ENCODE measurements at regions not wholly inside any gene's neighbourhood (a gene's known extent, or its start where the extent isn't known, plus 50 kb on each side); places are given as distances from the start of the nearest gene placed in this dataset.

GRCh38 chr3:82715091-82715856, 953.8 kb upstream of the GBE1 start:
- H3K4me1 ChIP-seq (ENCODE audit: control insufficient read depth, low read length), result no peaks in the 10 kb centered on the region
- H3K27me3 ChIP-seq (ENCODE audit: control insufficient read depth, low read length), result no peaks in the 10 kb centered on the region
- H3K9me2 ChIP-seq (replicated peaks; ENCODE audit: control insufficient read depth, low read length), result no peaks in the 10 kb centered on the region
- no peak overlapping the region for H3K27ac ChIP-seq (ENCODE audit: low read depth, low read length)
- H3F3A ChIP-seq (ENCODE audit: control insufficient read depth, insufficient read depth), result no peaks in the 10 kb centered on the region
- no peaks in the 10 kb centered on the region for H3K36me3 ChIP-seq (ENCODE audit: control insufficient read depth, low read length)
- no peak overlapping the region for H3K4me2 ChIP-seq (ENCODE audit: low read length)
- TF ChIP-seq CTCF (IDR thresholded peaks at IDR 0.05; ENCODE audit: low read depth, low read length, poor library complexity, severe bottlenecking) (no peak), EZH2phosphoT487 (IDR thresholded peaks at IDR 0.05; ENCODE audit: borderline replicate concordance, low read length) (no peak)
- no peaks in the 10 kb centered on the region for H3K79me2 ChIP-seq (ENCODE audit: control insufficient read depth, low read length)
- no peaks in the 10 kb centered on the region for H3K9me3 ChIP-seq (ENCODE audit: control insufficient read depth, insufficient read depth, low read length)
- no peak overlapping the region for H3K4me3 ChIP-seq (ENCODE audit: low read length)
- no peaks in the 10 kb centered on the region for H4K20me1 ChIP-seq (ENCODE audit: control insufficient read depth, insufficient read depth, low read depth, low read length)

DNA sequence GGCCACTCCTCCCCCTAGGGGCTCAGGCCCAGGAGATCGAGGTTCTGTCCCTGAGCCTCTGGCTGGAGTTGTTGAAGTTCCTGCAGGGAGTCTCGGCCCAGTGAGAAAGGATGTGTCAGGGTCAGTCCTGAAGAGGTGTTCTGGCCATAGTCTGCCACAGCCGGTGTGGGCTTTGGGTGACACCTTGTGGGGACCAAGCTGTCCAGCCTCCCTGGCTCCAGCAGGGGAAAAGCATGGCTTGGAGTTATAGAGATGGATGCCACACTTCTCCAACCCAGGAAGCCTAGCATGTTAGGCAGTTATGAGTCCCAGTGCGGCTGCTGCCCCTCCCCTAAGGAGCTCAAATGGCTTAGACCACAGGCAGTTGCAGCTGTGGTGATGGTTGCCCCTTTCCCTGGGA, 945.6 kb upstream of the GBE1 start:
- Histone ChIP-seq H3K4me1 (ENCODE audit: control insufficient read depth, low read length) (no peaks in the 10 kb centered on the region), H3K27ac (ENCODE audit: low read depth, low read length) (no peak overlapping the region), H4K20me1 (ENCODE audit: control insufficient read depth, insufficient read depth, low read depth, low read length) (no peaks in the 10 kb centered on the region), H3K4me3 (ENCODE audit: low read length) (no peak overlapping the region), H3K4me2 (ENCODE audit: low read length) (no peak overlapping the region), H3K9me2 (replicated peaks; ENCODE audit: control insufficient read depth, low read length) (no peaks in the 10 kb centered on the region), H3F3A (ENCODE audit: control insufficient read depth, insufficient read depth) (no peaks in the 10 kb centered on the region), H3K9me3 (ENCODE audit: control insufficient read depth, insufficient read depth, low read length) (no peaks in the 10 kb centered on the region), H3K79me2 (ENCODE audit: control insufficient read depth, low read length) (no peaks in the 10 kb centered on the region), H3K27me3 (ENCODE audit: control insufficient read depth, low read length) (no peaks in the 10 kb centered on the region), H3K36me3 (ENCODE audit: control insufficient read depth, low read length) (no peaks in the 10 kb centered on the region)
- no peak for TF ChIP-seq EZH2phosphoT487 (IDR thresholded peaks at IDR 0.05; ENCODE audit: borderline replicate concordance, low read length)

DNA sequence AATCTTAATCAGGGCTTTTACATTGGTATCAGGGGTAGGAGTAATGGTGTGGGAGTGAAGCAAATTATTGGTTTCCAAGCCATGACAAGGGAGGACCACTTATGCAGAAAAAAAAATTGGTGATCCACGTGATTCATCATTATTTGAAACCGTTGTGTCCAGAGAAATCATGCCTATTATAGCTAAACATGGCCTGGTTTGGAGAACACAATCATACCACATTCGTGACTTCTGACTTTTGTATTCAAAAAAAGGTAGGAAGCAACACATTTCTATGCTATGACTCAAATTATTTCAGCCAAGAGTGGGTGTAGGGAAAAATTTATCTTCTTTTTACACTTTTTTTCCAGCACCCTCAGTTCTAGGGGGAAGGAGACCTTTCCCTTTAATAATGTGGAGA, 924.3 kb upstream of the GBE1 start:
- Histone ChIP-seq H3K9me3 (ENCODE audit: control insufficient read depth, insufficient read depth, low read length) (no peaks in the 10 kb centered on the region), H3K27me3 (ENCODE audit: control insufficient read depth, low read length) (no peaks in the 10 kb centered on the region), H3K4me2 (ENCODE audit: low read length) (no peak overlapping the region), H4K20me1 (ENCODE audit: control insufficient read depth, insufficient read depth, low read depth, low read length) (no peaks in the 10 kb centered on the region), H3K79me2 (ENCODE audit: control insufficient read depth, low read length) (no peaks in the 10 kb centered on the region), H3K9me2 (replicated peaks; ENCODE audit: control insufficient read depth, low read length) (no peaks in the 10 kb centered on the region), H3K4me3 (ENCODE audit: low read length) (no peak overlapping the region), H3F3A (ENCODE audit: control insufficient read depth, insufficient read depth) (no peaks in the 10 kb centered on the region), H3K4me1 (ENCODE audit: control insufficient read depth, low read length) (no peaks in the 10 kb centered on the region), H3K36me3 (ENCODE audit: control insufficient read depth, low read length) (no peaks in the 10 kb centered on the region), H3K27ac (ENCODE audit: low read depth, low read length) (no peak overlapping the region)
- TF ChIP-seq CTCF (IDR thresholded peaks at IDR 0.05; ENCODE audit: low read depth, low read length, poor library complexity, severe bottlenecking), result no peak
- no peak for TF ChIP-seq EZH2phosphoT487 (IDR thresholded peaks at IDR 0.05; ENCODE audit: borderline replicate concordance, low read length)

DNA sequence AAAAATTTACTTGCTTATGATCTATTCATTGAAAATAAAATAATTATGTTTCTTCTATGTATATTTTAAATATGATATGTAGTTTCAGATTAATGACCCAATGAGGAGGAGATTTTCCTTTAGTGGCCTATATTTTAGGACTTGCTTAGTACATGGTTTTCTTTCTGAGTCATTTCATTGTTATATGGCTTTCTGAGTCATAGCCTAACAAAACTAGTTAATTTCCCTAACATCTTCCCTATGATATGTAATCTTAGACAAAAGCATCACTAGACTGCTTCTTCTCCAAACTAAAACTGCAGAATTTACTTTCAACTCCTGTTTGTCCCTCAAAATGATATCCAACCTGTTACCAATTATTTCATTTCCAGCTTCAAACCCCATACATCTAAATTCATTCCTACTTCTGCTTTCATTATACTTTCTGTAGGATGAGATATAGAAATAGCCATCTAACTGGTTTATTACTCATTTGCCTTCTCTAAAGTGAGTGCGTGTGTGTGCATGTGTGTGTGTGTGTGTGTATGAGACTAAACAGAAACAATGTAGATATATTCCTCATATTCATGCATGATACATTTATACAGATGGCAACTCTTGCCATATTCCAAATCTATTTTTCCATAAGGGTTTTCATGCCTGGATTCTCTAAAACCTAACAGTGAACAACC, 915.0 kb upstream of the GBE1 start:
- Histone ChIP-seq H3K9me2 (replicated peaks; ENCODE audit: control insufficient read depth, low read length) (no peaks in the 10 kb centered on the region), H3K36me3 (ENCODE audit: control insufficient read depth, low read length) (no peaks in the 10 kb centered on the region), H3K9me3 (ENCODE audit: control insufficient read depth, insufficient read depth, low read length) (no peaks in the 10 kb centered on the region), H4K20me1 (ENCODE audit: control insufficient read depth, insufficient read depth, low read depth, low read length) (no peaks in the 10 kb centered on the region), H3K79me2 (ENCODE audit: control insufficient read depth, low read length) (no peaks in the 10 kb centered on the region), H3K4me2 (ENCODE audit: low read length) (no peak overlapping the region), H3K27ac (ENCODE audit: low read depth, low read length) (no peak overlapping the region), H3F3A (ENCODE audit: control insufficient read depth, insufficient read depth) (no peaks in the 10 kb centered on the region), H3K4me3 (ENCODE audit: low read length) (no peak overlapping the region), H3K27me3 (ENCODE audit: control insufficient read depth, low read length) (no peaks in the 10 kb centered on the region), H3K4me1 (ENCODE audit: control insufficient read depth, low read length) (no peaks in the 10 kb centered on the region)
- TF ChIP-seq EZH2phosphoT487 (IDR thresholded peaks at IDR 0.05; ENCODE audit: borderline replicate concordance, low read length) (no peak), CTCF (IDR thresholded peaks at IDR 0.05; ENCODE audit: low read depth, low read length, poor library complexity, severe bottlenecking) (no peak)
